Esophagus squamous epithelium (tissue), 5 donors: ENCODE measurements at regions not wholly inside any gene's neighbourhood (a gene's known extent, or its start where the extent isn't known, plus 50 kb on each side); places are given as distances from the start of the nearest gene placed in this dataset.
A peak's percentile ranks its signal among the peaks of the same experiment; 100 is the strongest.

Experiments used
- DNase-seq: peaks from one replicate; lab custom pipeline; 2025; lab: John Stamatoyannopoulos, UW
- H3K27ac ChIP-seq, 4 donors: fragments of 200-600 bp; sonication (generic); one replicate each; pipeline ENCODE4 v1.5.1; 2016 to 2019; ENCODE audit warnings: mild to moderate bottlenecking in 1 of 4
- H3K27me3 ChIP-seq, 4 donors: fragments of 200-600 bp; sonication (generic); 1 replicate in 3 of 4; 2 replicates in 1 of 4; pipeline versions ENCODE4 v1.5.1 to v1.6.0; 2017 to 2021; ENCODE audit warnings: antibody characterized with exemption in 1 of 4
- H3K36me3 ChIP-seq, 3 donors: fragments of 200-600 bp; sonication (generic); one replicate each; pipeline ENCODE4 v1.5.1; 2016 to 2019
- H3K4me1 ChIP-seq, 3 donors: fragments of 200-600 bp; sonication (generic); one replicate each; pipeline ENCODE4 v1.5.1; 2017 to 2019
- H3K4me3 ChIP-seq, 4 donors: fragments of 200-600 bp; sonication (generic); 1 replicate in 3 of 4; 2 replicates in 1 of 4; pipeline ENCODE4 v1.5.1; 2016 to 2019; ENCODE audit warnings: mild to moderate bottlenecking in 2 of 4, moderate library complexity in 1 of 4
- H3K9me3 ChIP-seq, 3 donors: fragments of 200-600 bp; sonication (generic); one replicate each; pipeline ENCODE4 v1.5.1; 2016 to 2019
- CTCF ChIP-seq, 6 experiments: fragments of 450-650 bp in 4 of 6; fragments of 200-600 bp in 2 of 6; sonication (generic) in 2 of 6; IDR thresholded peaks; one replicate each; pipeline ENCODE4 v1.5.1; 2016 to 2019; ENCODE audit warnings: antibody characterized with exemption in 6 of 6, mild to moderate bottlenecking in 4 of 6, moderate library complexity in 4 of 6
- POLR2A ChIP-seq, 4 donors: fragments of 450-650 bp; IDR thresholded peaks; one replicate each; pipeline ENCODE4 v1.6.1; 2017; ENCODE audit warnings: antibody characterized with exemption in 4 of 4, mild to moderate bottlenecking in 4 of 4, moderate library complexity in 3 of 4
- WGBS, 2 donors: methylation state at CpG; one replicate each; pipeline ENCODE4 v1.1.5; 2018; 5-methylcytosine and 5-hydroxymethylcytosine counted together
- intact Hi-C: fragments of 100-400 bp; cut with DNase I; formaldehyde crosslinking; loops from one replicate; pipeline ENCODE4 v1.15.0; 2022
- donor health status: DM: yes; HTN: yes; CAD: no.

DNA sequence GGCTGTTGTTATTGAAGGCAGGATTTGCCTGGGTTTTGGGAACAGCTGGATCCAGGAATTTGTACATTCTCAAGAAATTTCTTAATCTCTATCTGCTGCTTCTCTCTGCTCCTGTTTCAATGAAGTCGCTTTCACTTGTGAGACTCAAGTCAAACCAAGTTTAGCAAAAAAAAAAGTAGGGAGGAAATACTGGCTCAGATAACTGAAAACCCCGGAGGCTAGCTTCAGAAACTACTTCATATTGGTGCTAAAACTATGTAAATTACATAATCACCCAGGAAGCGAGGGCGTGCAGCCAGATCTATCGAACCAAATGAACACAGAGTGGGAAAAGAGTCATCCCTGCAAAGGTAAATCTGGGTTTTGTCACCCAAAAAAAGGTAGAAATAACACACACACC is 68.3 kb upstream of the FICD start:
- TF ChIP-seq POLR2A (IDR thresholded peaks at IDR 0.05) (no peak), CTCF (IDR thresholded peaks at IDR 0.05) (no peak)

GRCh38 chr12:108442910-108443309 is 72.2 kb upstream of the FICD start:
- H3K36me3 ChIP-seq = no peaks in the 10 kb centered on the region
- peaks cover 0 to 7% (median 0%) of the 10 kb centered on the region in 3 donors for H3K4me1 ChIP-seq
- no peak for DNase-seq
- no peak overlapping the region for H3K27ac ChIP-seq
- no peaks in the 10 kb centered on the region for H3K27me3 ChIP-seq
- WGBS, 2 donors = 56 to 80% methylated on average over 8 of the region's 8 CpGs
- TF ChIP-seq POLR2A (IDR thresholded peaks at IDR 0.05) = no peak
- no peak for TF ChIP-seq CTCF (IDR thresholded peaks at IDR 0.05)
- no peak overlapping the region for H3K4me3 ChIP-seq
- no peaks in the 10 kb centered on the region for H3K9me3 ChIP-seq
- intact Hi-C loops = no loop called here

More for the DNA sequence above, 68.3 kb upstream of the FICD start:
- 16 to 20% methylated on average over 5 of the region's 5 CpGs for WGBS, 2 donors
- peaks cover 0 to 6% (median 0%) of the 10 kb centered on the region in 4 donors for H3K27me3 ChIP-seq
- no peak for DNase-seq
- no peak overlapping the region for H3K4me3 ChIP-seq
- intact Hi-C loops = no loop called here
- H3K27ac ChIP-seq = peak overlapping the region in 1 of 4 donors; percentile 39
- no peaks in the 10 kb centered on the region for H3K36me3 ChIP-seq
- no peaks in the 10 kb centered on the region for H3K9me3 ChIP-seq
- H3K4me1 ChIP-seq = peaks cover 0 to 6% (median 0%) of the 10 kb centered on the region in 3 donors

DNA sequence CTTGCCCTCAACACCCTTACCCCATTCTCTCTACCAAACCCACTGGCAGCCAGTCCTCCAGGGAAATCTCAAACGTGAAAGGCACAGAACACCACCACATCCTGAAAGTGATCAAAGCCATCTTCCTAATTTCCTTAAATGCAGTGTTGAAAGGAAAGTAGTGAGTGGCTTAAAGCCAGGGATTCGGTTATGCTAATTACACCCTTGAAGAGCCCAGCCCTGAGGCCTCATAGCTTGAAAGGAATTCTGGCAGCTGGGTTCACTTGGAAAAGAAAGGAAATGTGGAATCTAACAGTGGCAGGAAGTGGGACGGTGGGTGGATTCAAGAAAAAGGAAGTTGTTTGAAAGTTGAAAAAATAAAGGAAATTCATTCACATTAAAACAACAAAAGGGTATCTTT is 73.0 kb upstream of the FICD start:
- Histone ChIP-seq H3K27ac (no peak overlapping the region), H3K36me3 (no peaks in the 10 kb centered on the region), H3K9me3 (no peaks in the 10 kb centered on the region), H3K4me3 (no peak overlapping the region), H3K27me3 (no peaks in the 10 kb centered on the region), H3K4me1 (peaks cover 0 to 7% (median 0%) of the 10 kb centered on the region in 3 donors)
- 0% methylated on average over 3 of the region's 3 CpGs for WGBS, 2 donors
- intact Hi-C loops = no loop called here
- no peak for DNase-seq
- no peak for TF ChIP-seq CTCF (IDR thresholded peaks at IDR 0.05)
- no peak for TF ChIP-seq POLR2A (IDR thresholded peaks at IDR 0.05)

DNA sequence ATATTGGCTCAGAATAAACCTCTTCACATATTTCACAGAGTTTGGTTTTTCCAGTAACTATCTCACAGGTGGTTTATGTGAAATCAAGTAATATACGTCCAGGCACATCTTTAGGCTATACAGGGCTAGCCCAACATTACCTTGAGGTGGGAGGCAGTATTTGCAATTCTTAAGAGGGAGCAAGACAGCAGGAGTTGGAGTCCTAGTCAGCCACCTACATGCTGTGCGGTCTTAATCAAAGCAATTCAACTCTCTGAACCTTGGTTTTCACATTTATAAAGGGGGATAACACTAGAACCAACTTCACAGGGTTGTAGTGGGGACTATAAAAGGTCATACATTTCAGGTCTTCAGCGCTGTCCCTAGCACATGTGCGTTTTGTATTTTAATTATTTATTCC is 73.5 kb upstream of the FICD start:
- TF ChIP-seq CTCF (IDR thresholded peaks at IDR 0.05) = no peak
- no peak for TF ChIP-seq POLR2A (IDR thresholded peaks at IDR 0.05)
- Histone ChIP-seq H3K36me3 (no peaks in the 10 kb centered on the region), H3K4me3 (no peak overlapping the region), H3K9me3 (no peaks in the 10 kb centered on the region), H3K27me3 (no peaks in the 10 kb centered on the region), H3K4me1 (peaks cover 0 to 7% (median 0%) of the 10 kb centered on the region in 3 donors), H3K27ac (no peak overlapping the region)
- intact Hi-C loops = no loop called here
- WGBS, 2 donors = 51 to 60% methylated on average over 4 of the region's 4 CpGs
- no peak for DNase-seq

DNA sequence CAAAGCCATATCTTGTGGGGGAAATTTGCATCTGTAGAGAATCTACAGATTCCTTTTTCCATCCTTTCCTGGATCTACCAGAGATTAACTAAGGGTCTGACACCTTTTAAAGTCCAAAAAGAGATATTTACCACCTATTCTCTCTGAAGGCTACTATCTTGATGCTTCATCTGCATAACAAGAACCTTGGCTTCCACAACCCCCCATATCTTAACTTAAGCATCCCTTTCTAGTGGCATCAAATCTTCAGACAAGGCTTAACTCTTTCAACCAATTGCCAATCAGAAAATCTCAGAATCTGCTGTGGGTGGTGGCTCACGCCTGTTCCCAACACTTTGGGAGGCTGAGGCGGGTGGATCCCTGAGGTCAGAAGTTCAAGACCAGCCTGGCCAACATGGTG is 74.3 kb upstream of the FICD start:
- H3K4me1 ChIP-seq = peaks cover 0 to 7% (median 0%) of the 10 kb centered on the region in 3 donors
- DNase-seq = no peak
- no peak for TF ChIP-seq POLR2A (IDR thresholded peaks at IDR 0.05)
- no peak for TF ChIP-seq CTCF (IDR thresholded peaks at IDR 0.05)
- no peaks in the 10 kb centered on the region for H3K36me3 ChIP-seq
- H3K27me3 ChIP-seq = no peaks in the 10 kb centered on the region
- H3K27ac ChIP-seq = no peak overlapping the region
- 72 to 82% methylated on average over 2 of the region's 2 CpGs for WGBS, 2 donors
- intact Hi-C loops = no loop called here
- H3K9me3 ChIP-seq = no peaks in the 10 kb centered on the region
- H3K4me3 ChIP-seq = no peak overlapping the region
